ENCODE measurements at regions not wholly inside any gene's neighbourhood (a gene's known extent, or its start where the extent isn't known, plus 50 kb on each side); places are given as distances from the start of the nearest gene placed in this dataset.

DNA sequence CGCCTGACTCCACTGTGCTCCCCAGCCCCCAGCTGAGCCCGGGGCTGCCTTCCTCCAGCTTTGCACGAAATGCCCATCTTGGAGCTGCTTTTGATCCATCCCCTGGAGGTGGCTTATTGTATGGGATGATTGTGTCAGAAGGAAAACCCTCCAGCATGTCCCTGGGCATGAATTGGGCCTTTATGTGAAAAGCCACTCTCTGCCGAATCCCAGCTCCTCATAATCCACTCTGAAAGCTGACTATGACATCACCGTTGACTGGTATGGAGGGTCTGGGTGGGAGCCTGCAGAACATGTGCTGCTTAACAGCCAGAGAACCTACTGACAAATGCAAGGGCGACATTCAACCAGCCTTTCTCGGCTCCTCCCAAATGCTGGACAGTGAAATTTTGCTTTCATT is 74.6 kb downstream of the NENF start:
- TF ChIP-seq YY1 (IDR thresholded peaks at IDR 0.05; ENCODE audit: insufficient read depth, insufficient read length) (no peak), SUZ12 (IDR thresholded peaks at IDR 0.05; ENCODE audit: extremely low read depth, insufficient read depth, insufficient read length) (no peak), ZNF274 (IDR thresholded peaks at IDR 0.05; ENCODE audit: low read depth, low read length) (no peak)
